Sigmoid colon (tissue), 4 donors: ENCODE measurements at regions not wholly inside any gene's neighbourhood (a gene's known extent, or its start where the extent isn't known, plus 50 kb on each side); places are given as distances from the start of the nearest gene placed in this dataset.

Experiments used
- CTCF ChIP-seq, 4 experiments: fragments of 450-650 bp in 3 of 4; fragments of 200-600 bp in 1 of 4; IDR thresholded peaks; one replicate each; pipeline ENCODE4 v1.5.1; 2016 to 2019; ENCODE audit warnings: antibody characterized with exemption in 4 of 4, mild to moderate bottlenecking in 3 of 4, moderate library complexity in 2 of 4
- POLR2AphosphoS5 ChIP-seq, 4 donors: sonication (generic); formaldehyde crosslinking; IDR thresholded peaks; one replicate each; pipeline ENCODE4 v1.6.1; 2017; ENCODE audit warnings: antibody characterized with exemption in 4 of 4

DNA sequence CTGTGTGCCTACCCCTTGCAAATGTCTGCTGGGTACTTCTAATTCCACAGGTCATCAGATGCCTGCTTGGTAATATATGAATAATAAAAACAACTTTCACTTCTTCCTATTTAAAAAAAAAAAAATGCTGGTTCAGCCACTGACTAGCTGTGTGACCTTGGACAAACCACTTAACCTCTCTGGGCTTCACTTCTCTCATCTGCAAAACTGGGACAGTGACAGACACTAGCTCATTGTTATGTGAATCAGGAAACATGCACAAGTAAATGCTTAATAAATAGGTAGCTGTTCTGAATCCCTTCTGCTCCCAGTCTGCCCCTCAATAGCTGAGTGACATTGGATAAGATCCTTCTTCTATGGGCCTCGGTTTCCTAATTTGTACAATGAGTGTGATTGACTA is 62.6 kb upstream of the HAND1 start:
- TF ChIP-seq CTCF (IDR thresholded peaks at IDR 0.05) (no peak), POLR2AphosphoS5 (IDR thresholded peaks at IDR 0.05) (no peak)
